Tibial nerve (tissue), 4 donors: ENCODE measurements at regions not wholly inside any gene's neighbourhood (a gene's known extent, or its start where the extent isn't known, plus 50 kb on each side); places are given as distances from the start of the nearest gene placed in this dataset.

Experiments
- CTCF ChIP-seq, 5 experiments: fragments of 200-600 bp in 3 of 5; fragments of 450-650 bp in 2 of 5; sonication (generic) in 3 of 5; IDR thresholded peaks; one replicate each; pipeline ENCODE4 v1.5.1; 2016 to 2019; ENCODE audit warnings: antibody characterized with exemption in 5 of 5, mild to moderate bottlenecking in 3 of 5, moderate library complexity in 2 of 5
- EP300 ChIP-seq, 2 donors: sonication (generic); formaldehyde crosslinking; IDR thresholded peaks; one replicate each; pipeline ENCODE4 v1.6.1; 2017; ENCODE audit warnings: antibody characterized with exemption in 2 of 2, mild to moderate bottlenecking in 1 of 2

- TF ChIP-seq CTCF (IDR thresholded peaks at IDR 0.05) = no peak
- TF ChIP-seq EP300 (IDR thresholded peaks at IDR 0.05) = no peak
Observed at GRCh38 chr4:182017038-182017437, 226.2 kb upstream of the TENM3 start.
